ENCODE measurements at regions not wholly inside any gene's neighbourhood (a gene's known extent, or its start where the extent isn't known, plus 50 kb on each side); places are given as distances from the start of the nearest gene placed in this dataset.
"Not testable (repeated sequence)": the region's sequence is repeated elsewhere in the genome, so short reads cannot be mapped to it uniquely, and the experiment has no call there.

- WGBS (ENCODE audit: insufficient coverage): 0% methylated on average over 1 of the region's 7 CpGs
- Histone ChIP-seq H3K4me3 (replicated peaks in 1 of 3; ENCODE audit: low read depth in 2 of 3, low read length in 3 of 3) (no peak overlapping the region), H3K4me2 (replicated peaks; ENCODE audit: extremely low read depth, low read length, poor library complexity, severe bottlenecking) (no peak overlapping the region), H4K20me1 (ENCODE audit: insufficient read depth, low read length) (no peaks in the 10 kb centered on the region), H2AFZ (ENCODE audit: insufficient read depth, low read depth, low read length, poor library complexity, severe bottlenecking) (no peak overlapping the region), H3K79me2 (ENCODE audit: insufficient read depth, low read length) (no peaks in the 10 kb centered on the region), H3K36me3 (replicated peaks in 1 of 2; ENCODE audit: control insufficient read depth in 1 of 2, insufficient read depth in 2 of 2, low read length in 2 of 2) (no peaks in the 10 kb centered on the region), H3K9ac (ENCODE audit: insufficient read depth, low read length, poor library complexity, severe bottlenecking) (no peak overlapping the region), H3K27me3 (ENCODE audit: control insufficient read depth in 2 of 2, insufficient read depth in 2 of 2, low read length in 2 of 2) (no peaks in the 10 kb centered on the region), H3K4me1 (ENCODE audit: control insufficient read depth in 1 of 2, insufficient read depth in 2 of 2, low read length in 2 of 2) (no peaks in the 10 kb centered on the region), H3K9me3 (replicated peaks in 1 of 2; ENCODE audit: control insufficient read depth in 1 of 2, insufficient read depth in 1 of 2, low read length in 2 of 2) (no peaks in the 10 kb centered on the region), H3K27ac (ENCODE audit: low read depth in 1 of 2, low read length in 2 of 2) (no peak overlapping the region)
- intact Hi-C loops (cut with micrococcal nuclease): no loop called here
- no peak for TF ChIP-seq CTCF (IDR thresholded peaks at IDR 0.05)
- DNase-seq: no peak
- Mint-ChIP-seq H3K27ac (no peak overlapping the region), H3K9me3 (peaks cover 0 to 7% (median 3%) of the 10 kb centered on the region in 7 donors), H3K36me3 (peaks cover 0 to 2% of the 10 kb centered on the region in 2 donors), H3K27me3 (ENCODE audit: low read depth in 3 of 3) (peaks cover 0 to 3% (median 2%) of the 10 kb centered on the region in 3 donors), H3K4me3 (no peak overlapping the region), H3K4me1 (no peaks in the 10 kb centered on the region)
These were observed 220.6 kb upstream of the TMEM260 start for GRCh38 chr14:56358851-56359614.

- no CpG with 5 or more reads among the region's 1 CpG for WGBS (ENCODE audit: insufficient coverage)
- H3K27me3 ChIP-seq (ENCODE audit: control insufficient read depth in 2 of 2, insufficient read depth in 2 of 2, low read length in 2 of 2); H3K36me3 ChIP-seq (replicated peaks in 1 of 2; ENCODE audit: control insufficient read depth in 1 of 2, insufficient read depth in 2 of 2, low read length in 2 of 2); H3K27me3 Mint-ChIP-seq (ENCODE audit: low read depth in 3 of 3); H3K27ac Mint-ChIP-seq; H3K4me3 Mint-ChIP-seq; H4K20me1 ChIP-seq (ENCODE audit: insufficient read depth, low read length); H3K4me1 Mint-ChIP-seq; H3K4me1 ChIP-seq (ENCODE audit: control insufficient read depth in 1 of 2, insufficient read depth in 2 of 2, low read length in 2 of 2); intact Hi-C loops (cut with micrococcal nuclease); H3K79me2 ChIP-seq (ENCODE audit: insufficient read depth, low read length); H3K36me3 Mint-ChIP-seq; H3K9me3 ChIP-seq (replicated peaks in 1 of 2; ENCODE audit: control insufficient read depth in 1 of 2, insufficient read depth in 1 of 2, low read length in 2 of 2); H2AFZ ChIP-seq (ENCODE audit: insufficient read depth, low read depth, low read length, poor library complexity, severe bottlenecking); H3K27ac ChIP-seq (ENCODE audit: low read depth in 1 of 2, low read length in 2 of 2); H3K4me3 ChIP-seq (replicated peaks in 1 of 3; ENCODE audit: low read depth in 2 of 3, low read length in 3 of 3); H3K9ac ChIP-seq (ENCODE audit: insufficient read depth, low read length, poor library complexity, severe bottlenecking); H3K4me2 ChIP-seq (replicated peaks; ENCODE audit: extremely low read depth, low read length, poor library complexity, severe bottlenecking): not testable (repeated sequence)
- DNase-seq: peak; percentile 13 to 46 (median 35)
- H3K9me3 Mint-ChIP-seq: peaks cover 0 to 16% (median 6%) of the 10 kb centered on the region in 7 donors
These were observed 213.9 kb upstream of the TMEM260 start for GRCh38 chr14:56365663-56366062.

Measured in CD14-positive monocyte (primary cell).